ENCODE measurements at regions not wholly inside any gene's neighbourhood (a gene's known extent, or its start where the extent isn't known, plus 50 kb on each side); places are given as distances from the start of the nearest gene placed in this dataset.

DNA sequence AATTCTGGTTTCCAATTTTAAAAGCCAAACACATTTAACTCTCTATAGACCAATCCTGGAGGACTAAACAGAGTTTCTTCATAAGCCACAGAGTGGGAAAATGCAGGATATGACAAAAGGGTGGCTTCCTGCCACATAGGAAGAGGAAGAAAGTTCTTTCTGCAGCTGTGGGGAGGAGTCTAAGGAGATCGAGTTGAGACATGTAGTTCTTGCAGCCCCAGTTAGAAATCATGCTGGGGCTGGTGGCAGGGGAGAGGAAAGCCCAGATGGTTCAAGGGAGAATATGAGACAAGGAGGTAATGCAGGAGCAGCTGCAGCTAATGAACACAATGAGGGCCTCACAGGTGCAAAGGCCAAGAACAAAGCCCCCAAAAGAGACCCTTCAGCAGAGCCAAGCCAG is 85.0 kb upstream of the ARID2 start:
- H3K4me3 ChIP-seq (ENCODE audit: low read depth, low read length), result no peak overlapping the region
- ChIA-PET POLR2A (no interaction called here), CTCF (no interaction called here)
- no peak for DNase-seq (ENCODE audit: low read depth, low spot score)
- TF ChIP-seq, protein P1, sequence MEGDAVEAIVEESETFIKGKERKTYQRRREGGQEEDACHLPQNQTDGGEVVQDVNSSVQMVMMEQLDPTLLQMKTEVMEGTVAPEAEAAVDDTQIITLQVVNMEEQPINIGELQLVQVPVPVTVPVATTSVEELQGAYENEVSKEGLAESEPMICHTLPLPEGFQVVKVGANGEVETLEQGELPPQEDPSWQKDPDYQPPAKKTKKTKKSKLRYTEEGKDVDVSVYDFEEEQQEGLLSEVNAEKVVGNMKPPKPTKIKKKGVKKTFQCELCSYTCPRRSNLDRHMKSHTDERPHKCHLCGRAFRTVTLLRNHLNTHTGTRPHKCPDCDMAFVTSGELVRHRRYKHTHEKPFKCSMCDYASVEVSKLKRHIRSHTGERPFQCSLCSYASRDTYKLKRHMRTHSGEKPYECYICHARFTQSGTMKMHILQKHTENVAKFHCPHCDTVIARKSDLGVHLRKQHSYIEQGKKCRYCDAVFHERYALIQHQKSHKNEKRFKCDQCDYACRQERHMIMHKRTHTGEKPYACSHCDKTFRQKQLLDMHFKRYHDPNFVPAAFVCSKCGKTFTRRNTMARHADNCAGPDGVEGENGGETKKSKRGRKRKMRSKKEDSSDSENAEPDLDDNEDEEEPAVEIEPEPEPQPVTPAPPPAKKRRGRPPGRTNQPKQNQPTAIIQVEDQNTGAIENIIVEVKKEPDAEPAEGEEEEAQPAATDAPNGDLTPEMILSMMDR (IDR thresholded peaks at IDR 0.05; ENCODE audit: insufficient read depth, low read length, missing control alignments), result no peak

DNA sequence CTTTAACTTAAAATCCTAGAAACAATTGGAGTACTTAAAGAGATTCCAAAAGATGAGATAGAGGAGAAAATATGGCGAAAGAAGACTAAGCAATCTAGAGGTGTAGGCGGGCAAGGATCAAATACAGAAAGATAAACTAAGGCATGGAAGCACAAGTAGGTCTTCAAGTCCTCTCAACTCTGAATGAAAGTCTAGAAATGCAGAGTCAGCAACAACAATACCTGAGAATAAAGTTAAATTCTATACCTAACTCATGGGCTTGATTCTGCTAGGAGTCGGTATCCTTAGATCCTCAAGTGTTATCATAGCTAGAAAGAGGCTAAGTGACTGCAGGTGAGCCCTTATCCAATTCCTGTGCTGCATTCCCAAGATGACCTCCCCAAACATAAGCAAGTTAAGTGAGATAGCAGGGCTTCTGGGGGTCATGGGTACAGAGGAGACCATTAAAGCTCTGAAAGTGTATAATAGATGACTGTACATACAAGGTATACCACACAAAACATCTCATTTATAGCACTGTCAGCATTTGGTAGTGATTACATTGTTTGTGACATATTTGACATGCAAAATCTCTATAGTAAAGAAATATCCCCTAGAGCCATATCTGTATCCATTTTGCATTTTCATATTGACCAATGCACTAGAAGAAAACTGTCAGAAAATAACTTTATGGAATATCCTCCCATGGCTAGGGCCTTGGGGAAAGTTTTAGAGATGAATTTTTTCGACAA is 82.5 kb upstream of the ARID2 start:
- POLR2A ChIA-PET, result no interaction called here
- no peak for DNase-seq (ENCODE audit: low read depth, low spot score)
- CTCF ChIA-PET, result interaction anchor here (1.8 kb wide), 1 partner anchor 9 kb away, joined by 4 read pairs; no protein-coding TSS in a partner anchor
- H3K4me3 ChIP-seq (ENCODE audit: low read depth, low read length), result no peak overlapping the region
- TF ChIP-seq, protein P1 (IDR thresholded peaks at IDR 0.05; ENCODE audit: insufficient read depth, low read length, missing control alignments), result no peak

DNA sequence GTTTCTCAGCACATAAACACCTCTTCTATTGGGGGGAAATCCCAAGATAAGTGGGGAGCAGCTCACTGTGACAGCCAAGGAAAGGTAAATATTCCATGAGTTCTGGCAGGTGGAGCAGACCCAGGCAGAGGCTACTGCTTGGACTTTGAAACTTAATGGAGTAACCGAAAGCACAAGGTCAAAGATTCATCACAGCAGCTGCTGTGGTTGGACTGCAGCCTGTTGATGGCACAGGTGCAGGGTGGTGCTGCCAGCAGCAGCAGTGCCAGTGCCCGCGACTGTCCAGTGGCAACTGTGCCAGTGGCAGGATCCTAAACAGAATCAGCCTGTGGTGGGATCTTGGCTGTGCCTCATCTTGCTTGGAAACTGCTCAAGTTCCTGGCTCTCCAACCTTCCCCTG is 81.4 kb upstream of the ARID2 start:
- DNase-seq (ENCODE audit: low read depth, low spot score), result no peak
- no peak overlapping the region for H3K4me3 ChIP-seq (ENCODE audit: low read depth, low read length)
- ChIA-PET POLR2A (no interaction called here), CTCF (no interaction called here)
- TF ChIP-seq, protein P1 (IDR thresholded peaks at IDR 0.05; ENCODE audit: insufficient read depth, low read length, missing control alignments), result no peak

DNA sequence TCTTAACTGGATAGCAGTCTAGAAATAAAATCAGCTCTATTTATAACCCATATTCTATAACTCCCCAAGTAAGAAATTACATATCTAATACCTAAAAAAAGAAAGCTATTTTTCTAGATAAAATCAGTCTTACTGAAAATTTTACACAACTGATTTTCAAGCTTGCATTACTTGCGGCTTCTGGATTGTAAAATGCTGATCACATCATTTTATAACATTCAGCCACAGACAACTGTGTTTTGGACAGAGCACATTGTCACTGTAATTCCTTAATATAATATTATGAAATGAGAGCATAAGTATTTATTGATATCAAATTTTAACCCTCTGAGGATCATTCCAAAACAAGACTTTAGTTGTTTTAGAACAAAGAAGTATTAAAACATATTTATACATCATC is 78.5 kb upstream of the ARID2 start:
- POLR2A ChIA-PET, result no interaction called here
- TF ChIP-seq, protein P1 (IDR thresholded peaks at IDR 0.05; ENCODE audit: insufficient read depth, low read length, missing control alignments), result no peak
- H3K4me3 ChIP-seq (ENCODE audit: low read depth, low read length), result no peak overlapping the region
- DNase-seq (ENCODE audit: low read depth, low spot score), result no peak
- CTCF ChIA-PET, result no interaction called here

GRCh38 chr12:45654002-45654665 is 75.4 kb upstream of the ARID2 start:
- DNase-seq (ENCODE audit: low read depth, low spot score), result no peak
- ChIA-PET CTCF (interaction anchor here (0.8 kb wide), 1 partner anchor 24 kb away, joined by 3 read pairs; no protein-coding TSS in a partner anchor), POLR2A (no interaction called here)
- H3K4me3 ChIP-seq (ENCODE audit: low read depth, low read length), result no peak overlapping the region
- TF ChIP-seq, protein P1 (IDR thresholded peaks at IDR 0.05; ENCODE audit: insufficient read depth, low read length, missing control alignments), result no peak

GRCh38 chr12:45655186-45655585 is 74.3 kb upstream of the ARID2 start:
- ChIA-PET POLR2A (no interaction called here), CTCF (interaction anchor here (1.6 kb wide), 1 partner anchor 9 kb away, joined by 4 read pairs; no protein-coding TSS in a partner anchor)
- DNase-seq (ENCODE audit: low read depth, low spot score), result no peak
- TF ChIP-seq, protein P1 (IDR thresholded peaks at IDR 0.05; ENCODE audit: insufficient read depth, low read length, missing control alignments), result no peak
- H3K4me3 ChIP-seq (ENCODE audit: low read depth, low read length), result no peak overlapping the region
